ENCODE measurements at regions not wholly inside any gene's neighbourhood (a gene's known extent, or its start where the extent isn't known, plus 50 kb on each side); places are given as distances from the start of the nearest gene placed in this dataset.

DNA sequence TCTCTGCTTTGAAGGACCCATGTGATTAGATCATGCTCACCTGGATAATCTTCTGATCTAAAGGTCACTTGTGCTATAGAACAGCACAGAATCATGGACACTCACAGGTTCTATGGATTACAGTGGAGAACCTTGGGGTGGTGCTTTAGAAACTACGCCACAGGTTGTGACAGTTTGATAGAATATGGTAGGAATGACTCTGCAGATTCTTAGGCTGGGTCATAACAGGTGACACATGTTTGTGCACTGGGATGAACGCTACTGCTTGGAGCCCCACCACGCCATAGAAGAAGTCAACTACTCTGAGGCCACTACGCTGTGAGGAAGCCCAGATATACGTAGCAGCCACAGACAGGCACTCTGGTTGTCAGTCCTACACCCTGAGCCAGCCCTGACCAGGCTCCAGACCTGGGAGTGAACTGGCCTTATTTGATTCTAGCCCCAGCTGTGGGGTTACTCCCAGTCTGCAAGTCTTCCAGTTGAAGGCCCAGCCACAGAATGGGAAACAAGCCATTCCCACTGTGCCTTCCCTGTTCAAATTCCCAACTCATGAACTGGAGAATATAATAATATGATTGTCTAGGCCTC lies 99.0 kb upstream of the SLC24A3 start:
- TF ChIP-seq, protein P1, sequence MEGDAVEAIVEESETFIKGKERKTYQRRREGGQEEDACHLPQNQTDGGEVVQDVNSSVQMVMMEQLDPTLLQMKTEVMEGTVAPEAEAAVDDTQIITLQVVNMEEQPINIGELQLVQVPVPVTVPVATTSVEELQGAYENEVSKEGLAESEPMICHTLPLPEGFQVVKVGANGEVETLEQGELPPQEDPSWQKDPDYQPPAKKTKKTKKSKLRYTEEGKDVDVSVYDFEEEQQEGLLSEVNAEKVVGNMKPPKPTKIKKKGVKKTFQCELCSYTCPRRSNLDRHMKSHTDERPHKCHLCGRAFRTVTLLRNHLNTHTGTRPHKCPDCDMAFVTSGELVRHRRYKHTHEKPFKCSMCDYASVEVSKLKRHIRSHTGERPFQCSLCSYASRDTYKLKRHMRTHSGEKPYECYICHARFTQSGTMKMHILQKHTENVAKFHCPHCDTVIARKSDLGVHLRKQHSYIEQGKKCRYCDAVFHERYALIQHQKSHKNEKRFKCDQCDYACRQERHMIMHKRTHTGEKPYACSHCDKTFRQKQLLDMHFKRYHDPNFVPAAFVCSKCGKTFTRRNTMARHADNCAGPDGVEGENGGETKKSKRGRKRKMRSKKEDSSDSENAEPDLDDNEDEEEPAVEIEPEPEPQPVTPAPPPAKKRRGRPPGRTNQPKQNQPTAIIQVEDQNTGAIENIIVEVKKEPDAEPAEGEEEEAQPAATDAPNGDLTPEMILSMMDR (IDR thresholded peaks at IDR 0.05; ENCODE audit: low read length): no peak
- no peak for TF ChIP-seq EZH2 (optimal IDR thresholded peaks at IDR 0.05; ENCODE audit: low read depth, low read length)

Data from MM.1S (cell line).